Nephron (organoid): ENCODE measurements at regions not wholly inside any gene's neighbourhood (a gene's known extent, or its start where the extent isn't known, plus 50 kb on each side); places are given as distances from the start of the nearest gene placed in this dataset.

Experiments used
- H3K27ac Mint-ChIP-seq, 3 experiments: 2 replicates each; pipeline ENCODE4 v1.8.0; 2020; ENCODE audit warnings: mixed read lengths in 3 of 3, mild to moderate bottlenecking in 2 of 3, moderate library complexity in 1 of 3
- H3K27me3 Mint-ChIP-seq: 2 replicates; pipeline ENCODE4 v1.8.0; 2021; ENCODE audit warnings: low read depth, mild to moderate bottlenecking, moderate library complexity, mixed read lengths
- H3K36me3 Mint-ChIP-seq: 2 replicates; pipeline ENCODE4 v1.8.0; 2020; ENCODE audit warnings: low read depth, mixed read lengths
- H3K4me1 Mint-ChIP-seq: 2 replicates; pipeline ENCODE4 v1.8.0; 2020; ENCODE audit warnings: mixed read lengths
- H3K4me3 Mint-ChIP-seq, 3 experiments: 2 replicates each; pipeline ENCODE4 v1.8.0; 2020; ENCODE audit warnings: mild to moderate bottlenecking in 3 of 3, mixed read lengths in 3 of 3, moderate library complexity in 2 of 3
- H3K9me3 Mint-ChIP-seq: 2 replicates; pipeline ENCODE4 v1.8.0; 2020; ENCODE audit warnings: mixed read lengths
- CTCF ChIP-seq, 3 experiments: fragments of 200-600 bp; sonication (generic); IDR thresholded peaks; one replicate each; pipeline ENCODE4 v1.5.0; 2021; ENCODE audit warnings: antibody characterized with exemption in 3 of 3; ENCODE audit not compliant: unreplicated experiment in 3 of 3

- peak overlapping the region in 1 of 3 experiments; percentile 74 for H3K27ac Mint-ChIP-seq
- peaks cover 43% of the 10 kb centered on the region for H3K4me1 Mint-ChIP-seq
- H3K4me3 Mint-ChIP-seq = no peak overlapping the region
- TF ChIP-seq CTCF (IDR thresholded peaks at IDR 0.05; ENCODE audit: unreplicated experiment in 3 of 3) = no peak
- H3K27me3 Mint-ChIP-seq = no peaks in the 10 kb centered on the region
- H3K36me3 Mint-ChIP-seq = no peaks in the 10 kb centered on the region
- H3K9me3 Mint-ChIP-seq = no peaks in the 10 kb centered on the region
Measured at GRCh38 chr2:42942214-42942989, 150.0 kb upstream of the HAAO start.

DNA sequence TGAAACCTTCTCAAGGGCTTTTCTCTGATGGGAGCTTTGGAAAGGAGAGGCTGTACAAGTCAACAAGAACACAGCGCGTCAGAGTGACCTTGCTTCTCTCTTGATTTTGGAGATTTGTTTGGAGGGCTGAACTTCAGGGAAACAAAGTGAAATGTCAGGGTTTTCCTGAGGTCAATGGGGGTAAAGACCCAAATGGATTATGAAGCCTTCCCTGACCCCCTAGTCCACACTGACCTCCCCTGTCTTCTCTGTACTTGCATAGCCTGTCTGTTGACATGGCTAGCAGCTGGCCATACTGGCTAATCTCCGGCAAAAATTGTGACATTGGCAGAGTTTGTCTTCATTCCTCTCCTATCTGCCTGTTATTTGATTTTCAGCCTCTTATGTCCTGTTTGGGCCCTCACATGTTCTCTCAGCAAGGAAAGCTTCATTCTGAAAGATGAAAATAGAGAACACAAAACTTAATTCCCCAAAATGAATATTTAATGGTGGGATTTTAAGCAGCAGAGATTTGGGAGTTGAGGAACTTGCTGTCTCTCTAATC is 149.3 kb upstream of the HAAO start:
- Mint-ChIP-seq H3K27me3 (no peaks in the 10 kb centered on the region), H3K36me3 (no peaks in the 10 kb centered on the region), H3K9me3 (no peaks in the 10 kb centered on the region), H3K4me3 (no peak overlapping the region), H3K4me1 (peaks cover 38% of the 10 kb centered on the region), H3K27ac (peak overlapping the region in 2 of 3 experiments; percentile 38 to 74)
- TF ChIP-seq CTCF (IDR thresholded peaks at IDR 0.05; ENCODE audit: unreplicated experiment in 3 of 3) = no peak

DNA sequence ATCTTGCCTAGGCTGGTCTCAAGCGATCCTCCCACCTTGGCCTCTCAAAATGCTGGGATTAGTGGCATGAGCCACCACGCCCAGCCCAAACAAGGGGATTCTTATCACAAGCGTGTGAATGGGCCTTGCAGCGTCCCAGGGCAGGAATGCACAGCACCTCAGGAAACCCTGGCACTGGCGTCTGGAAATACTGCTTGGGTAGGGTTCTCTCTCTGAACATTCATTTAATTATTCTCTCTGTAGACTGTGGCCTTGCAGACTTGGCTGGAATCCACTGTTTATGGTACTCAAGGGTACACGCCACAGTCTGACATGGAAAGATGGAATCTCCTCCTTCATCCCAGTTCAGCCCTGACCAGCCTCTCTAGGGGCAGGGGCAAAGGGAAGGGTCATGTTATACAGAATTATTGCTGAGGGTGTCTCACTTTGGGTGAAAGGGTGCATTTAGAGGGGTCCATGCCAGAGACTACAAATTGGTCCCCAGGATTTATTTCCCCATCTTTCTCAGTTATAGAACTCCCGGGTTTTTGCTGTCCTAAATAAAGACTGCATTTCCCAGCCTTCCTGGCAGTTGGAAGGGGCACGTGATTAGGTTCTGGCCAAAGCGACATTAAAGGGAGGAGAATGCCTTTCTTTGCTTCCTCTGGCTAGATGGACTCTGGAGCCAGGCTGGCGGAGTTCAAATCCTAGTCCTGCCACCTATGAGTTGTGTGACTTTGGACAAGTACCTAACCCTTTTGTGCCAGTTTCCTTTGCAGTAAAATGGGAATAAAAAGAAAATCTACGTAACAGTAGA is 147.2 kb upstream of the HAAO start:
- Mint-ChIP-seq H3K27me3 (peaks cover 3% of the 10 kb centered on the region), H3K9me3 (no peaks in the 10 kb centered on the region), H3K36me3 (no peaks in the 10 kb centered on the region), H3K4me1 (peaks cover 46% of the 10 kb centered on the region), H3K27ac (peak overlapping the region in 2 of 3 experiments; percentile 6 to 40), H3K4me3 (no peak overlapping the region)
- no peak for TF ChIP-seq CTCF (IDR thresholded peaks at IDR 0.05; ENCODE audit: unreplicated experiment in 3 of 3)

DNA sequence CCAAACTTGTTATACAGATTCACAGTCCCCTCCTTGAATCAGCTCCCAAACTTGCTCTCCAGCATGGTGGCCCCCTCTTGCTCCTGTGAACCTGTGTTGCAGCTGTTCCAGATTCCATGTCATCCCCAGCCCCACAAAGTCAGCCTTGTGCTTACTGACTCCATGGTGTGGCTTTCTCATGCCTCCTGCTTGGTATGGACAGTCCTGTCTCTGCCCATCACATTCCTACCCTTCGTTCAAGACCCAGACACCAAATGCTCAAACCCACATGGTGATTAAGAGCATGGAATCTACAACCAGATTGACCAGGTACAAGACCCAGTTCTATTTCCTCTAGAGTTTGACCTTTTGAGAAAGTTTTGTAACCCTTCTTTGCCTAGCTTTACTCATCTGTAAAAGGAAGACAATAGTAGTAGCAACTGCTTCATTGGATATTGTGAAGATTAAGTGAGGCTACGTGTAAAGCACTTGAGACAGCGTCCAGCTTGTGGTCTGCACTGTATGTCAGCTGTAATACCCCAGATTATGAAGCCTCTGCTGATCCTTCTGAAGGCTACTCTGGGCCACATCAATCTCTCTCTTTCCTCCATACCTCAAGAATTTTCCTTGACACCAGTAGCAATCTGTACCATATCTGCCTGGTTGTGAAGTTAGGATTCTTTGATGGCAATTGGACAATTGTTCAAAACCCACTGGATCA is 146.4 kb upstream of the HAAO start:
- Mint-ChIP-seq H3K27ac (peak overlapping the region; percentile 6 to 40 (median 27)), H3K36me3 (no peaks in the 10 kb centered on the region), H3K4me1 (peaks cover 48% of the 10 kb centered on the region), H3K4me3 (no peak overlapping the region), H3K27me3 (peaks cover 3% of the 10 kb centered on the region), H3K9me3 (no peaks in the 10 kb centered on the region)
- TF ChIP-seq CTCF (IDR thresholded peaks at IDR 0.05; ENCODE audit: unreplicated experiment in 3 of 3) = no peak

- Mint-ChIP-seq H3K27me3 (peaks cover 3% of the 10 kb centered on the region), H3K36me3 (no peaks in the 10 kb centered on the region), H3K9me3 (no peaks in the 10 kb centered on the region), H3K4me1 (peaks cover 60% of the 10 kb centered on the region), H3K27ac (peak overlapping the region; percentile 43 to 70 (median 54)), H3K4me3 (no peak overlapping the region)
- TF ChIP-seq CTCF (IDR thresholded peaks at IDR 0.05; ENCODE audit: unreplicated experiment in 3 of 3) = no peak
Measured at GRCh38 chr2:42937171-42937875, 144.9 kb upstream of the HAAO start.
